ENCODE measurements at regions not wholly inside any gene's neighbourhood (a gene's known extent, or its start where the extent isn't known, plus 50 kb on each side); places are given as distances from the start of the nearest gene placed in this dataset.

- TF ChIP-seq CTCF (IDR thresholded peaks at IDR 0.05): no peak
These were observed 63.2 kb upstream of the VPREB1 start for GRCh38 chr22:22181341-22181850.

GRCh38 chr22:22180738-22181285 is 63.8 kb upstream of the VPREB1 start:
- no peak for TF ChIP-seq CTCF (IDR thresholded peaks at IDR 0.05)

- no peak for TF ChIP-seq CTCF (IDR thresholded peaks at IDR 0.05)
These were observed 64.7 kb upstream of the VPREB1 start for GRCh38 chr22:22179858-22180257.

GRCh38 chr22:22178992-22179391 is 65.6 kb upstream of the VPREB1 start:
- TF ChIP-seq CTCF (IDR thresholded peaks at IDR 0.05): no peak

GRCh38 chr22:22178355-22178965 is 66.1 kb upstream of the VPREB1 start:
- no peak for TF ChIP-seq CTCF (IDR thresholded peaks at IDR 0.05)

- TF ChIP-seq CTCF (IDR thresholded peaks at IDR 0.05): no peak
These were observed 67.5 kb upstream of the VPREB1 start for GRCh38 chr22:22176929-22177616.

GRCh38 chr22:22171357-22172218 is 73.0 kb upstream of the VPREB1 start:
- TF ChIP-seq CTCF (IDR thresholded peaks at IDR 0.05): peak; percentile 40

Measured in LNCAP (cell line).